ENCODE measurements at regions not wholly inside any gene's neighbourhood (a gene's known extent, or its start where the extent isn't known, plus 50 kb on each side); places are given as distances from the start of the nearest gene placed in this dataset.
A peak's percentile ranks its signal among the peaks of the same experiment; 100 is the strongest.

GRCh38 chr17:79162012-79162963, 87.7 kb downstream of the ENGASE start:
- DNase-seq, result no peak

DNA sequence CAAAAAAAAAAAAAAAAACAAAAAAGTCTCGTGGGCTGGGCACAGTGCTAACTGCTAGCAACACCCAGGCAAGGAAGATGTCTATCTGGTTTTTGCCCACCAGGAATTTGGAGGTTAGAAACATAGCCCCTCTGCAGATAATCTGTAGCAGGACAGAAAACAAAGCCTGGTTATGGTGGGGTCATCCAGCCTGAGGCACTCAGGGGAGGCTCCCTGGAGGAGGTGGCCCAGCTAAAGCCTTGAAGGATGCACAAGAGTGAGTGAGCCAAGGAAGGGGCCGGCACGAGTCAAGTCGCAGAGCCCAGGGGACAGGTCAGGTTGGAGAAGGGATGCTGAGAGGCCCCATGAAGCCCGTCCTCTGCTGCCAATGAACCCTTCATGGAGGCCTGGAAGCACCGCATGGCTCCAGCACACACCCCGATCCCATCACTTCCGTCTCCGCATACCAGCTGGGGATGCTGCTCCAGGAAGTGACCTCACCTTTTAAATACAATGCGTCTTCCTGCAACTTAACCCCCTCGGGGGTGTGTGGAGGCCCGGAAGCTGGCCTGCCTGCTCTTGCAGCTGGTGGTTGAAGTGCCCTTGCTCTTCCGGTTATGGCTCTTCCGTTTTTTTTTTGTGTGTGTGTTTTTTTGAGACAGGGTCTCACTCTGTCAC, 86.5 kb downstream of the ENGASE start:
- DNase-seq, result peak in 1 of 4 experiments; percentile 26

DNA sequence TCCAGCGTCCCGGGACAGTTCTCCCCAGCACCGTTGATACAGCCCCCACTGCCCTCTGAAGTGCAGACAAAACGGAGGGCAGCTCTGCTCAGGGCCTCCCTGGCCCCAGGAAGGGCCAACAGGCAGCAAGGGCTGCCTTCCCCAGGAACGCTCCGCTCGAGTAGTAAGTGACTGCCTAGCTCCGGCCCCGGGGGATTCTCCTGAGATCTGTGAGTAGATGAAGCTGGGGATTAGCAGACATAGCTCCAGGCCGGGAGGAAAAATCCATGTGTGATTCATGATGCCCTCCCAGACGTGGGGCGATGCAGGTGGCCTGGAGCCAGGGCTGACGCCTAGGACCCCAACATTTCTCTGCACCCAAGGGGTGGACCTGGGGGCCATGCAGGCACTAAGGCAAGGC, 85.3 kb downstream of the ENGASE start:
- no peak for DNase-seq

- no peak for DNase-seq
Measured at GRCh38 chr17:79159471-79159870, 84.8 kb downstream of the ENGASE start.

DNA sequence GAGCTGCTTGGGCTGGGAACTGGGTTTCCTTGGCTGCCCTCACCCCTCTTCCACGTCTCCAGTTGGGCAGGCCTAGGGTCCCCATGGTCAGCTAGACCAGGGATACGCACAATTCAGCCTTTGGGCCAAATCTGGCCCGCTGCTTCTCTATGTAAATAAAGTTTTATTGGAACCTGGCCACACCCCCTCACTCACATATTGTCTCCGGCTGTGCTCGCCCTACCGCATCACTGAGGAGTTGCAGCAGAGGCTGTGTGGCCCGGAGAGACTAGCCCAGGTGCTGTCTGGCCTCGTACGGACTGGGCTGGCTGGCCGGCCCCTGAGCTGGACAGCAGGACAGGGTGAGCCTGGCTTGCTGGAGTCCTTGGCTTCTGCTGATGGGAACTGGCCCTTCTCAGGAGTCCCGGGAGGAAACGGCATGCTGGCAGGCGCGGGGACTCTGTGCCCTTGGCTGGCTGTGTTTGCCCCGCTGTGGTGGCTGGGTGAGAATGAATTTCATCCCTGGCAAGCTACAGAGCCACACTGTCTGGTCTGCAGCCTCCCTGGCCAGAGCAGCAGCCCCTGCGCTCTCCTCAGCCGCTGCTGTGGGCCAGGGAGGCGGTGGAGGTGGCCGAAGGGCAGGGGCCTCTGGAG, 82.0 kb downstream of the ENGASE start:
- no peak for DNase-seq

GRCh38 chr17:79155701-79156100, 81.1 kb downstream of the ENGASE start:
- DNase-seq, result no peak

DNA sequence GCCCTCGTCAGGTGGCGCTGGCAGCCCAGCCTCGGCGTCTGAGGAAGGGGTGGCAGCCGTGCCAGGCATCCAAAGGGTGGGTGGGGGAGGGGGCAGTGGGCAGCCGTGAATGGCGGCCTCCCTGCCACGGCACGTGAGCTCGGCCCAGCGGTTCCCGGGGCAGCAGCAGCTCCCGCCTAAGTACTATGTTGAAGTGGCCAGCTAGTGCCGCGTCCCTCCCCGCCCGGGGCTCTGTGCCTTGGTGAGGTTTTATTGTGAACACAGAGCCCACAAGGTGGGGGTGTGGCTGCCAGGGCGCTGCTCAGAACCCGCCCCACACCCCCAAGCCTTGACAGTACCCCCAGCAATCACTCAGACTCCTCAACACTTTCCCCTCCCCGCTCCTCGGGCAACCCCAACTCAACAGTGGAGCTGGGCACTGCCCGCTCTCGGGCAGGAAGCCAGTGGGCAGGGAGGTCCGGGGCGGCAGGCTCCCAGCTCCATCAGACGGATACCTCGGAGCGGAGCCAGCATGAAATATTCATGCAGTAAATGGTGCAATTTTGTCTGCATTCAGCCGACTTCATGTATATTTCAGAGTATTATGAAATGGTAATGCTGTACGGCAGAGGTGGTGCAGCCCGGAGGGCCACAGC, 80.4 kb downstream of the ENGASE start:
- no peak for DNase-seq

DNA sequence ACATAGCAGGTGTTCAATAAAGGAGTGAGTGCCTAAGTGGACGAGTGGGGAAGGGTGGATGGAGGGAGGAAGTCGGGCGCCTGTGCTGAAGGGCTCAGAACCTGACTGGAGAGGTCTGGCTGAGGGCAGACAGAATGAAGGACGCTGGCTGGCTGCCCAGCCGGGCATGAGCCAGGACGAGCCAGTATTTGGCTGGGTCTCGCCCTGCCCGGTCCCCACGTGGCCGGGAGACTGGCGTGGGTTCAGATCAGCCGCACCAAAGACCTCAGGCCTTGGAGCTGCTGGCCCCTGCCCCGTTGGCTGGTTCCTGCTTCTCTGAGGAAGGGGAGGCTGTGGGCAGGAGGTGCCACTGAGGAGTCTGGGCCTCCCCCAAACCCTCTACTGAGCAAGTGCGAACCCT, 79.8 kb downstream of the ENGASE start:
- no peak for DNase-seq

GRCh38 chr17:79153367-79154130, 78.9 kb downstream of the ENGASE start:
- DNase-seq, result no peak

DNA sequence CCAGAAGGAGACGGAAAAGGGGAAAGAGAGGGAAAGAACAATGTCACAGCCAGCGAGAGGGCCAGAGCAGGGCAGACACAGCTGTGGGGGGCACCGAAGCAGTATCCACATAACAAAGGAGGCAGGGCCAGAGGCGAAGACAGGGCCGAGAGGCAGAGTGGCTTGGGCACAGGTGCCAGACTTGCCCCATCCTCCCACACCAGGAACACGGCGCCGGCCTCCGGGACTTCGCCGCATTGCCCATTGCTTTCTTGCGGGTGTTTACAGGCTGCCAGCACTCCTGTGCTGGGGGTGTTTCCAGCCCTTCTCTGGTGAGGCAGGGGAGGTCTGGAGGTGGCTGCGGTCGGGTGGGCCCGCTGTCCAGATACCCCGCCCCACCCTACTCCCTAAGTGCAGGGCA, 78.0 kb downstream of the ENGASE start:
- DNase-seq, result no peak

DNA sequence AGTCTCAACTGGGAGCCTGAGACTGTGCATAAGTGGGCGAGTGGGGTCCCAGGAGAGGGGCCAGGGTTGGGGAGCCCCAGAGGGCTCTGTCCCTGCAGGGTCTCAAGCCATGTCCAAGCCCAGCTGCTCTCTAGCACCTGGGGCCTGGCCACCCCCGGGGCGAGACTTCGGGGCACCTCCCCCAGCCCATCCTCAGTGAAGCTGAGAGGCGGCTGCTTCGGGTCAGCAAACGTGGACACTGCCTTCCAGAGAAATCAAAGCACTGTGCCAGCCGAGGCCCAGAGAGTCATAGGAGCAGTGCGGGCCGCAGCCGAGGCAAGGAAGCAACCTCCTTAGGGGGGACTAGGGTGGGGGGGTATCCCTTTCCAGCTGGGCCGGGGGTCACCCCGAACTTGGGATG, 77.5 kb downstream of the ENGASE start:
- no peak for DNase-seq

DNA sequence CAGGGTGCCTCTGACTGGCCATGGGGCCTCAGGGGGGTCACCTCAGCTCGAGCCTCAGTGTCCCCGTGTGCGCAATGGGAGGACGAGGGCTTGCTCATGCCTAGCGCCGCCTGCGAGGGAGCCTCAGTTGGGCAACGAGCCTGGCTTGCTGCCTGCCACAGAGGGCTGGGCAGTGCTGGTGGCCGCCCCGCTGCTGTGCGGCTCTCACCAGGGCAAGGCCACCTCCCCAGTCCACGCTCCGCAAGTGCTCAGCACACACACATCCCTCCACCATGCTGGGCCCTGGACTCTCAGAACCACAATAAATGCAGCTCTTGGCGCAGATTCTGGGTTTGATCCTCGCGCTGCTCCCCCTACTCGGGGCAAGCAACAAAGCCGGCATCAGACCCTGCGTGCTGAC, 76.2 kb downstream of the ENGASE start:
- no peak for DNase-seq

DNA sequence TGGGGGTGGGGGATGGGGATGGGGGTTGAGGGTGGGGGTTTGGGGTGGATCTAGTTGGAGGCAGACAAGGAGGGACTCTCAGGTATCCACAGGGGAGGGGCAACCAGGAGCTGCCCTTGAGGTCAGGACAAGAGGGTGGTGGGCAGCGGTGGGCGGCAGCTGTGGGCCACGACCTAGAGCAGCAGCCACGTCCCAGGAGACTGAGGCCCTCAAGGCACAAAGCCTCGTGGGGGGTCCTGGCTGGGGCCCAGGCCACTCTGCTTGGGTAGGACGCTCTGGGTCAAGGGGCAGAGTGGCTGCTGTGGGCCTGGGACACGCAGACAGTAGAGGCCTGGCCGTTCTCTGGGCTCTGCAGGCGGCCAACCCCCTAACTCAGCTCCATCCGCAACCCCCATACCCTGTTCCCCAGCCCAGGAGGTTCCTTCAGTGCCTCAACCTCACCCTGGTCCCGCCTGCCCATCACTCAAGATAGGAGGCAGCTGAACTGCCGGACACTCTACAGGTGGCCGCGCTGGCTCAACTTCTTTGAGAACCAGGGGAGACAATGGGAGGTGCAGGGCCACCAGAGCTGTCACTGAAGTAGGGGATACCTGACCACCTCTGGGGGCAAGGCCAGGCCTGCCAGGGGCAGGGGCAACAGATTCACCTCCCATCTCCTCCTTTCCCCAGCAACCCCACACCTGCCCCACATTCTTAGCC, 75.6 kb downstream of the ENGASE start:
- DNase-seq, result no peak

DNA sequence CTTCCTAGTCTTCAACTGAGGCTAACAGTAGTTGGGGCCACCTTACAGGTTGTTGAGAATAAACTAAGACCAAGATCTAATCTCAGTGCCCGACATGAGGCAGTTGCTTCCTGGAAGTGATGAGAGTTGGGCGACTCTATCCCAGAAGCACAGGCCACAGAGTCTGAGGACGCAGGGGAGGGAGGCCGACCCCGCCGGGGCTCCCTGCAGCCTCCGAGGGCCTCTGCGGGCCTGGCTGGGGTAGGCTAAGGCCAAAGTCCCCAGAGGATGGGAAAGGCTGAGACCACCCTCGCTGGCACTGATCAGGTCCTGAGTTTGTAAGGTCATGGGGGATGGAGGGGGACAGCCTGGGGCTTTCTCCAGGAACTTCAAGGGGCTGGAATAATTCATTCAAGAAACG, 74.0 kb downstream of the ENGASE start:
- DNase-seq, result no peak

- no peak for DNase-seq
Measured at GRCh38 chr17:79147746-79148506, 73.3 kb downstream of the ENGASE start.

GRCh38 chr17:79146562-79146961, 71.9 kb downstream of the ENGASE start:
- DNase-seq, result no peak

GRCh38 chr17:79145548-79145947, 70.9 kb downstream of the ENGASE start:
- DNase-seq, result no peak

GRCh38 chr17:79144133-79144532, 69.5 kb downstream of the ENGASE start:
- DNase-seq, result no peak

- DNase-seq, result no peak
Measured at GRCh38 chr17:79142375-79142774, 67.8 kb downstream of the ENGASE start.

- DNase-seq, result no peak
Measured at GRCh38 chr17:79141578-79142355, 67.1 kb downstream of the ENGASE start.
